H9 (cell line): ENCODE measurements at regions not wholly inside any gene's neighbourhood (a gene's known extent, or its start where the extent isn't known, plus 50 kb on each side); places are given as distances from the start of the nearest gene placed in this dataset.

Source experiments
- DNase-seq: peaks from one replicate; pipeline ENCODE4 v3.0.0-alpha.2; 2017
- H2AFZ ChIP-seq: one replicate; pipeline ENCODE4 v1.6.1; 2013; ENCODE audit warnings: mild to moderate bottlenecking, low read length, control low read depth, moderate library complexity
- H2AK5ac ChIP-seq: 2 replicates; pipeline ENCODE4 v1.6.1; 2013; ENCODE audit warnings: low read length, control low read depth, mixed read lengths; ENCODE audit not compliant: insufficient read length
- H2BK120ac ChIP-seq: one replicate; pipeline ENCODE4 v1.6.1; 2013; ENCODE audit warnings: low read depth, mild to moderate bottlenecking, low read length, control low read depth, inconsistent platforms; ENCODE audit not compliant: poor library complexity, severe bottlenecking
- H2BK12ac ChIP-seq: 2 replicates; pipeline ENCODE4 v1.6.1; 2013; ENCODE audit warnings: low read length, control low read depth, mixed read lengths, low read depth; ENCODE audit not compliant: insufficient read length
- H2BK15ac ChIP-seq: 2 replicates; pipeline ENCODE4 v1.6.1; 2013; ENCODE audit warnings: low read depth, low read length, control low read depth
- H2BK20ac ChIP-seq: one replicate; pipeline ENCODE4 v1.6.1; 2013; ENCODE audit warnings: low read depth, mild to moderate bottlenecking, low read length, control low read depth, inconsistent platforms; ENCODE audit not compliant: poor library complexity, severe bottlenecking
- H2BK5ac ChIP-seq: 2 replicates; pipeline ENCODE4 v1.6.1; 2013; ENCODE audit warnings: low read length, control low read depth, mixed read lengths; ENCODE audit not compliant: insufficient read length
- H3K14ac ChIP-seq: 2 replicates; pipeline ENCODE4 v1.6.1; 2013; ENCODE audit warnings: low read length, control low read depth; ENCODE audit not compliant: insufficient read depth
- H3K18ac ChIP-seq: 2 replicates; pipeline ENCODE4 v1.6.1; 2013; ENCODE audit warnings: low read depth, mild to moderate bottlenecking, mixed read lengths, low read length, control low read depth; ENCODE audit not compliant: insufficient read length
- H3K23ac ChIP-seq: 2 replicates; pipeline ENCODE4 v1.6.1; 2013; ENCODE audit warnings: low read length, control low read depth, mixed read lengths, low read depth; ENCODE audit not compliant: insufficient read length
- H3K23me2 ChIP-seq: 2 replicates; pipeline ENCODE4 v1.6.1; 2013; ENCODE audit warnings: low read depth, mild to moderate bottlenecking, mixed read lengths, low read length, control low read depth; ENCODE audit not compliant: insufficient read length, poor library complexity, severe bottlenecking
- H3K27ac ChIP-seq: 2 replicates; pipeline ENCODE4 v1.5.1; 2013; ENCODE audit warnings: low read length, control low read depth, mixed read lengths, low read depth; ENCODE audit not compliant: insufficient read length
- H3K27me3 ChIP-seq: 2 replicates; pipeline ENCODE4 v1.6.1; 2013; ENCODE audit warnings: low read length, control low read depth, inconsistent platforms; ENCODE audit not compliant: insufficient read depth
- H3K4ac ChIP-seq: 2 replicates; pipeline ENCODE4 v1.6.1; 2013; ENCODE audit warnings: low read depth, mild to moderate bottlenecking, control low read depth, inconsistent platforms, low read length, moderate library complexity
- H3K4me1 ChIP-seq: 2 replicates; pipeline ENCODE4 v1.6.1; 2013; ENCODE audit warnings: low read length, control low read depth, inconsistent platforms; ENCODE audit not compliant: insufficient read depth
- H3K4me2 ChIP-seq: 2 replicates; pipeline ENCODE4 v1.6.1; 2013; ENCODE audit warnings: low read length, control low read depth, mixed read lengths; ENCODE audit not compliant: insufficient read length, insufficient read depth
- H3K56ac ChIP-seq: 2 replicates; pipeline ENCODE4 v1.6.1; 2013; ENCODE audit warnings: low read depth, mild to moderate bottlenecking, mixed read lengths, low read length, control low read depth; ENCODE audit not compliant: insufficient read length
- H3K79me1 ChIP-seq: 2 replicates; pipeline ENCODE4 v1.6.1; 2013; ENCODE audit warnings: low read depth, mild to moderate bottlenecking, moderate library complexity, low read length, control low read depth, inconsistent platforms; ENCODE audit not compliant: insufficient read depth, poor library complexity, severe bottlenecking
- H3K79me2 ChIP-seq: 2 replicates; pipeline ENCODE4 v1.6.1; 2013; ENCODE audit warnings: low read length, control low read depth, inconsistent platforms; ENCODE audit not compliant: insufficient read depth
- H3K9ac ChIP-seq: 2 replicates; pipeline ENCODE4 v1.6.1; 2013; ENCODE audit warnings: low read length, control low read depth, mixed read lengths; ENCODE audit not compliant: insufficient read length; ENCODE audit errors: extremely low read depth
- H3K9me3 ChIP-seq: one replicate; pipeline ENCODE4 v1.6.1; 2013; ENCODE audit warnings: low read depth, low read length, inconsistent platforms; ENCODE audit not compliant: control insufficient read depth
- H3T11ph ChIP-seq: one replicate; pipeline ENCODE4 v1.6.1; 2013; ENCODE audit warnings: mild to moderate bottlenecking, low read length, control low read depth, inconsistent platforms
- H4K20me1 ChIP-seq: one replicate; pipeline ENCODE4 v1.6.1; 2013; ENCODE audit not compliant: control insufficient read depth, insufficient read length, insufficient read depth
- H4K5ac ChIP-seq: 2 replicates; pipeline ENCODE4 v1.6.1; 2013; ENCODE audit warnings: low read depth, mild to moderate bottlenecking, mixed read lengths, low read length, control low read depth; ENCODE audit not compliant: insufficient read length
- H4K8ac ChIP-seq: replicated peaks from 2 replicates; pipeline ENCODE4 v1.6.1; 2013; ENCODE audit warnings: low read length, control low read depth, mixed read lengths, low read depth; ENCODE audit not compliant: insufficient read length
- H4K91ac ChIP-seq: 2 replicates; pipeline ENCODE4 v1.6.1; 2013; ENCODE audit warnings: low read depth, mild to moderate bottlenecking, moderate library complexity, mixed read lengths, low read length, control low read depth; ENCODE audit not compliant: insufficient read length
- H3K27ac Mint-ChIP-seq, 3 experiments: 2 replicates in 2 of 3; 3 replicates in 1 of 3; pipeline ENCODE4 v1.8.0; 2020 to 2021; ENCODE audit warnings: mixed read lengths in 3 of 3, mild to moderate bottlenecking in 1 of 3, moderate library complexity in 1 of 3
- H3K27me3 Mint-ChIP-seq: 2 replicates; pipeline ENCODE4 v1.8.0; 2021; ENCODE audit warnings: low read depth, mild to moderate bottlenecking, moderate library complexity, mixed read lengths
- H3K36me3 Mint-ChIP-seq, 3 experiments: 2 replicates in 2 of 3; 3 replicates in 1 of 3; pipeline ENCODE4 v1.8.0; 2020 to 2021; ENCODE audit warnings: low read depth in 3 of 3, mixed read lengths in 3 of 3; ENCODE audit not compliant: insufficient read depth in 1 of 3
- H3K4me1 Mint-ChIP-seq, 2 experiments: 2 replicates each; pipeline ENCODE4 v1.8.0; 2020; ENCODE audit warnings: mixed read lengths in 2 of 2
- H3K4me3 Mint-ChIP-seq, 2 experiments: 2 replicates in 1 of 2; 3 replicates in 1 of 2; pipeline ENCODE4 v1.8.0; 2020 to 2021; ENCODE audit warnings: mild to moderate bottlenecking in 2 of 2, mixed read lengths in 2 of 2, moderate library complexity in 1 of 2
- H3K9me3 Mint-ChIP-seq, 2 experiments: 2 replicates in 1 of 2; 3 replicates in 1 of 2; pipeline ENCODE4 v1.8.0; 2020; ENCODE audit warnings: mild to moderate bottlenecking in 2 of 2, mixed read lengths in 2 of 2, moderate library complexity in 1 of 2
- CTCF ChIP-seq: fragments of 200-600 bp; sonication (generic); conservative IDR thresholded peaks from 3 replicates; pipeline ENCODE4 v1.8.0; 2021; ENCODE audit warnings: antibody characterized with exemption, mild to moderate bottlenecking
- WGBS: extraction: QIAGEN DNeasy Blood & Tissue Kit; methylation state at CpG from one replicate; pipeline ENCODE4 v1.1.7; 2013; ENCODE audit warnings: missing lambda C conversion rate, low lambda C conversion rate, mixed read lengths; ENCODE audit not compliant: insufficient read length; ENCODE audit errors: extremely low coverage; 5-methylcytosine and 5-hydroxymethylcytosine counted together

- Histone ChIP-seq H3K4me2 (no peak overlapping the region), H2AK5ac (no peak overlapping the region), H3K18ac (no peak overlapping the region), H3K23ac (no peak overlapping the region), H4K20me1 (no peaks in the 10 kb centered on the region), H3K4ac (no peak overlapping the region), H3K23me2 (no peaks in the 10 kb centered on the region), H3K79me1 (no peaks in the 10 kb centered on the region), H2BK120ac (no peak overlapping the region), H3K9me3 (no peaks in the 10 kb centered on the region), H4K8ac (no peak overlapping the region), H4K5ac (no peak overlapping the region), H3K4me1 (peaks cover 11% of the 10 kb centered on the region; the same call in 1 of the 2 replicates), H4K91ac (no peak overlapping the region), H2BK15ac (no peak overlapping the region), H2BK5ac (no peak overlapping the region), H3T11ph (no peak overlapping the region), H3K9ac (no peak overlapping the region), H3K27me3 (no peaks in the 10 kb centered on the region), H2BK20ac (no peak overlapping the region), H3K14ac (no peak overlapping the region), H3K27ac (no peak overlapping the region), H3K79me2 (no peaks in the 10 kb centered on the region; the same call in 1 of the 2 replicates), H3K56ac (no peak overlapping the region), H2BK12ac (no peak overlapping the region), H2AFZ (no peak overlapping the region)
- peaks cover 11% of the 10 kb centered on the region for H3K27me3 Mint-ChIP-seq
- DNase-seq, result no peak
- no peaks in the 10 kb centered on the region for H3K9me3 Mint-ChIP-seq
- no peak overlapping the region for H3K4me3 Mint-ChIP-seq
- no peak for TF ChIP-seq CTCF
- H3K4me1 Mint-ChIP-seq, result peaks cover 39 to 57% of the 10 kb centered on the region in 2 experiments
- peaks cover 0 to 7% (median 0%) of the 10 kb centered on the region in 3 experiments; a peak in 1 of 7 replicates for H3K36me3 Mint-ChIP-seq
- WGBS, result no CpG with 5 or more reads among the region's 1 CpG
- no peak overlapping the region for H3K27ac Mint-ChIP-seq
Measured at GRCh38 chr18:1012775-1013174, 108.1 kb downstream of the ADCYAP1 start.
